ENCODE measurements at regions not wholly inside any gene's neighbourhood (a gene's known extent, or its start where the extent isn't known, plus 50 kb on each side); places are given as distances from the start of the nearest gene placed in this dataset.
A peak's percentile ranks its signal among the peaks of the same experiment; 100 is the strongest.
"Not testable (repeated sequence)": the region's sequence is repeated elsewhere in the genome, so short reads cannot be mapped to it uniquely, and the experiment has no call there.

DNA sequence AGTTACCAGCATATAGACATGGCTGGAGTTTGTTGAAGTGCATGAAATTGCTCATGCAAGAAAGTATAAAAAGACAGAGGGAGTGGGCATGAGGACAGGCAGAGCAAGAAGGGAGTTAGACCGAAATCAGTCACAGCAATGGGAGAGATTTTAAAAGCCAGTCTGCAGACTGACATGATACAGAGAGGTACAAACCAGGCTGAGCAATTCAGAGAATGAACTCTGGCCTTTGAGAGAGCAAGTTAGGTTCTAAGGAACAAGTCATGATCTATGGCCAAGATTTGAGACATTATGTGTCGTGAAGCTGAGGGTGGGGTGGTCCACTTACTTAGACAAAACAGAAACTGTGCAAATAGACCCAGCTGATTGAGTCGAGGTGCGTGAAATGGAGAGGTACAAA lies 93.4 kb upstream of the TSC22D1 start:
- Histone ChIP-seq H3K4me1 (ENCODE audit: insufficient read depth, low read length) (peaks cover 18% of the 10 kb centered on the region), H3K4me2 (ENCODE audit: low read length) (no peak overlapping the region), H2AFZ (ENCODE audit: low read length) (no peak overlapping the region), H3K27ac (ENCODE audit: low read length) (no peak overlapping the region), H3K9ac (ENCODE audit: low read length) (no peak overlapping the region), H3K36me3 (ENCODE audit: low read depth, low read length) (no peaks in the 10 kb centered on the region), H3K9me3 (ENCODE audit: low read length) (no peaks in the 10 kb centered on the region), H3F3A (ENCODE audit: low read length, unreplicated experiment) (no peaks in the 10 kb centered on the region), H3K79me2 (ENCODE audit: low read length) (no peaks in the 10 kb centered on the region), H3K9me2 (replicated peaks; ENCODE audit: low read length) (no peaks in the 10 kb centered on the region), H3K4me3 (ENCODE audit: low read length) (no peak overlapping the region), H3K27me3 (ENCODE audit: low read length) (no peaks in the 10 kb centered on the region), H4K20me1 (ENCODE audit: low read length) (no peaks in the 10 kb centered on the region)
- CTCF ChIA-PET: no interaction called here
- no peak for TF ChIP-seq EZH2phosphoT487 (IDR thresholded peaks at IDR 0.05; ENCODE audit: borderline replicate concordance, low read length)
- no peak for TF ChIP-seq EZH2 (IDR thresholded peaks at IDR 0.05; ENCODE audit: low read length, unreplicated experiment)
- TF ChIP-seq, protein P1, sequence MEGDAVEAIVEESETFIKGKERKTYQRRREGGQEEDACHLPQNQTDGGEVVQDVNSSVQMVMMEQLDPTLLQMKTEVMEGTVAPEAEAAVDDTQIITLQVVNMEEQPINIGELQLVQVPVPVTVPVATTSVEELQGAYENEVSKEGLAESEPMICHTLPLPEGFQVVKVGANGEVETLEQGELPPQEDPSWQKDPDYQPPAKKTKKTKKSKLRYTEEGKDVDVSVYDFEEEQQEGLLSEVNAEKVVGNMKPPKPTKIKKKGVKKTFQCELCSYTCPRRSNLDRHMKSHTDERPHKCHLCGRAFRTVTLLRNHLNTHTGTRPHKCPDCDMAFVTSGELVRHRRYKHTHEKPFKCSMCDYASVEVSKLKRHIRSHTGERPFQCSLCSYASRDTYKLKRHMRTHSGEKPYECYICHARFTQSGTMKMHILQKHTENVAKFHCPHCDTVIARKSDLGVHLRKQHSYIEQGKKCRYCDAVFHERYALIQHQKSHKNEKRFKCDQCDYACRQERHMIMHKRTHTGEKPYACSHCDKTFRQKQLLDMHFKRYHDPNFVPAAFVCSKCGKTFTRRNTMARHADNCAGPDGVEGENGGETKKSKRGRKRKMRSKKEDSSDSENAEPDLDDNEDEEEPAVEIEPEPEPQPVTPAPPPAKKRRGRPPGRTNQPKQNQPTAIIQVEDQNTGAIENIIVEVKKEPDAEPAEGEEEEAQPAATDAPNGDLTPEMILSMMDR (conservative IDR thresholded peaks at IDR 0.05; ENCODE audit: low read depth, low read length): no peak
- no peak for DNase-seq
- no TSS peak for BruUV-seq (replicated peaks)
- POLR2A ChIA-PET (ENCODE audit: unreplicated experiment): no interaction called here
- intact Hi-C loops (cut with micrococcal nuclease): no loop called here
- no peak for ATAC-seq

- TF ChIP-seq, protein P1 (conservative IDR thresholded peaks at IDR 0.05; ENCODE audit: low read depth, low read length): no peak
- H4K20me1 ChIP-seq (ENCODE audit: low read length): no peaks in the 10 kb centered on the region
- H3K4me1 ChIP-seq (ENCODE audit: insufficient read depth, low read length): peaks cover 18% of the 10 kb centered on the region
- peak overlapping the region; percentile 39 for H3K4me2 ChIP-seq (ENCODE audit: low read length)
- H2AFZ ChIP-seq (ENCODE audit: low read length): peak overlapping the region; percentile 50; the same call in 1 of the 2 replicates
- H3K36me3 ChIP-seq (ENCODE audit: low read depth, low read length): no peaks in the 10 kb centered on the region
- H3K27ac ChIP-seq (ENCODE audit: low read length): peak overlapping the region; percentile 39; the same call in 1 of the 2 replicates
- ChIA-PET CTCF (no interaction called here), POLR2A (ENCODE audit: unreplicated experiment) (no interaction called here)
- H3F3A ChIP-seq (ENCODE audit: low read length, unreplicated experiment): no peaks in the 10 kb centered on the region
- H3K9ac ChIP-seq (ENCODE audit: low read length): no peak overlapping the region
- peak; percentile 46 for ATAC-seq
- no peaks in the 10 kb centered on the region for H3K27me3 ChIP-seq (ENCODE audit: low read length)
- H3K9me3 ChIP-seq (ENCODE audit: low read length): no peaks in the 10 kb centered on the region
- no peak overlapping the region for H3K4me3 ChIP-seq (ENCODE audit: low read length)
- BruUV-seq (replicated peaks): no TSS peak
- no peaks in the 10 kb centered on the region for H3K9me2 ChIP-seq (replicated peaks; ENCODE audit: low read length)
- intact Hi-C loops (cut with micrococcal nuclease): no loop called here
- DNase-seq: peak; percentile 55
- H3K79me2 ChIP-seq (ENCODE audit: low read length): no peaks in the 10 kb centered on the region
Observed at GRCh38 chr13:44668688-44669087, 92.6 kb upstream of the TSC22D1 start.

DNA sequence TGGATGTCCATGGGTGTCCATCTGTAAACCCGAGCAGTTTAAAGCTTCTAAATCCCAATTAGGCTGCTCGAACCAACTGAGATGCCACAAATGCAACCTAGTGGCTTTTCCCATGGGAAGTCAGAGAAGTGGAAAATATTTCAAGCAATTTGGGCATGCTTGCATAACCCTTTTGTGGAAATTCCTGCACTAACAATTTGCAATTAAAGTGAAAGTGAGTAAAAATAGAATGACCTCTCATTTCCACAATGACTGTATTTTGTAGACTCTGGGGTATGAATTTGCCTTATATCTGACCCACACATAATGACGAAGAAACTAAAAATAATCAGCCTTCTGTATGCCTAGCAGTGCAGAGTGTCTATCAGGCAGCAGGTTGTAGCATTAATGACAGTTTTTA lies 91.8 kb upstream of the TSC22D1 start:
- CTCF ChIA-PET: no interaction called here
- no peaks in the 10 kb centered on the region for H3F3A ChIP-seq (ENCODE audit: low read length, unreplicated experiment)
- intact Hi-C loops (cut with micrococcal nuclease): no loop called here
- H2AFZ ChIP-seq (ENCODE audit: low read length): 0 out of 2 replicates have a peak overlapping the region, but pooled peaks have one; percentile 38
- H3K27me3 ChIP-seq (ENCODE audit: low read length): no peaks in the 10 kb centered on the region
- 0 out of 2 replicates have a peak overlapping the region, but pooled peaks have one; percentile 12 for H3K27ac ChIP-seq (ENCODE audit: low read length)
- H3K4me2 ChIP-seq (ENCODE audit: low read length): peak overlapping the region; percentile 39
- peaks cover 18% of the 10 kb centered on the region for H3K4me1 ChIP-seq (ENCODE audit: insufficient read depth, low read length)
- POLR2A ChIA-PET (ENCODE audit: unreplicated experiment): no interaction called here
- TF ChIP-seq, protein P1 (conservative IDR thresholded peaks at IDR 0.05; ENCODE audit: low read depth, low read length): no peak
- TF ChIP-seq EZH2phosphoT487 (IDR thresholded peaks at IDR 0.05; ENCODE audit: borderline replicate concordance, low read length): no peak
- TF ChIP-seq EZH2 (IDR thresholded peaks at IDR 0.05; ENCODE audit: low read length, unreplicated experiment): no peak
- H4K20me1 ChIP-seq (ENCODE audit: low read length): no peaks in the 10 kb centered on the region
- no peaks in the 10 kb centered on the region for H3K36me3 ChIP-seq (ENCODE audit: low read depth, low read length)
- no TSS peak for BruUV-seq (replicated peaks)
- ATAC-seq: no peak
- no peaks in the 10 kb centered on the region for H3K9me2 ChIP-seq (replicated peaks; ENCODE audit: low read length)
- H3K9me3 ChIP-seq (ENCODE audit: low read length): no peaks in the 10 kb centered on the region
- no peak overlapping the region for H3K4me3 ChIP-seq (ENCODE audit: low read length)
- DNase-seq: no peak
- H3K9ac ChIP-seq (ENCODE audit: low read length): no peak overlapping the region
- no peaks in the 10 kb centered on the region for H3K79me2 ChIP-seq (ENCODE audit: low read length)

DNA sequence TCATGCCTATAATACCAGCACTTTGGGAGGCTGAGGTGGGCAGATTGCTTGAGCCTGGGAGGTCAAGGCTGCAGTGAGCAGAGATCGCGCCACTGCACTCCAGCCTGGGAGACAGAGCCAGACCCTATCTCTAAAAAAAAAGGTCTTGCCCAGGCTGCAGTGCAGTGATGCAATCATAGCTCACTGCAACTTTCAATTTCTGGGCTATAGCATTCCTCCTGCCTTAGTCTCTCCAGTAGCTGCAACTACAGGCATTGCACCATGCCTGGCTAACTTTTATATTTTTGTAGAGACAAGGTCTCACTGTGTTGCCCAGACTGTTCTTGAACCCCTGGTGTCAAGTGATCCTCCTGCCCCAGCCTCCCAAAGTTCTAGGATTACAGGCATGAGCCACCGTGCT lies 90.4 kb upstream of the TSC22D1 start:
- H3K27ac ChIP-seq (ENCODE audit: low read length); CTCF ChIA-PET; H3K27me3 ChIP-seq (ENCODE audit: low read length); H2AFZ ChIP-seq (ENCODE audit: low read length); H3K79me2 ChIP-seq (ENCODE audit: low read length); H3K9me2 ChIP-seq (replicated peaks; ENCODE audit: low read length); POLR2A ChIA-PET (ENCODE audit: unreplicated experiment); H3K4me3 ChIP-seq (ENCODE audit: low read length); H3K9me3 ChIP-seq (ENCODE audit: low read length); ATAC-seq; H3F3A ChIP-seq (ENCODE audit: low read length, unreplicated experiment); BruUV-seq (replicated peaks); H3K9ac ChIP-seq (ENCODE audit: low read length); H4K20me1 ChIP-seq (ENCODE audit: low read length); intact Hi-C loops (cut with micrococcal nuclease); H3K4me2 ChIP-seq (ENCODE audit: low read length); H3K36me3 ChIP-seq (ENCODE audit: low read depth, low read length); DNase-seq: not testable (repeated sequence)
- H3K4me1 ChIP-seq (ENCODE audit: insufficient read depth, low read length): peaks cover 18% of the 10 kb centered on the region

Measured in PC-3 (cell line).